GM18951 (cell line): ENCODE measurements at regions not wholly inside any gene's neighbourhood (a gene's known extent, or its start where the extent isn't known, plus 50 kb on each side); places are given as distances from the start of the nearest gene placed in this dataset.

Experiments
- POLR2A ChIP-seq: IDR thresholded peaks from 4 replicates; pipeline ENCODE4 v1.6.1; 2011; ENCODE audit warnings: mild to moderate bottlenecking; ENCODE audit not compliant: insufficient read length, insufficient read depth; ENCODE audit errors: extremely low read depth
- in situ Hi-C: fragments of 300-500 bp; cut with MboI; formaldehyde crosslinking; loops from one replicate; pipeline ENCODE4 v1.12.0; 2022; ENCODE audit warnings: low sequenced_read_pairs, mixed read lengths, inconsistent platforms; ENCODE audit not compliant: unreplicated experiment

DNA sequence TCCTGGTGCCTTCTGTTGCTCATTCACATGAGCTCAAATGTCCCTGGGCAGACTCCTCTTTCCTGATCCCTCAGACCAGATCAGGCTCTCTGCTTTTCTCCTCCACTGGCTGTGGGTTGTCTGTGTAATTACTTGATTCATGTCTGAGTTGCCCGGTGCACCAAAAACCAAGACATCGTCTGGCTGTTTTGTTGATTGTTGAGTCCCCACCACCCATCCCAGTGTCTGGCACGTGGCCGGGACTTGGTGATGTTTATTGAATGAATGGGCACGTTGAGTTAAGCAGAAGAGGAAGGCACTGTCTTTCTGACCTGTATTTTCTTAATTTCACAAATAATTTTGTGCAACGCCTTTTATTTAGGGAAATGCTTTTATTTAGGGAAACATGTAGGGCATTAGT lies 499.1 kb upstream of the HS6ST1 start:
- no peak for TF ChIP-seq POLR2A
- in situ Hi-C loops: no loop called here

DNA sequence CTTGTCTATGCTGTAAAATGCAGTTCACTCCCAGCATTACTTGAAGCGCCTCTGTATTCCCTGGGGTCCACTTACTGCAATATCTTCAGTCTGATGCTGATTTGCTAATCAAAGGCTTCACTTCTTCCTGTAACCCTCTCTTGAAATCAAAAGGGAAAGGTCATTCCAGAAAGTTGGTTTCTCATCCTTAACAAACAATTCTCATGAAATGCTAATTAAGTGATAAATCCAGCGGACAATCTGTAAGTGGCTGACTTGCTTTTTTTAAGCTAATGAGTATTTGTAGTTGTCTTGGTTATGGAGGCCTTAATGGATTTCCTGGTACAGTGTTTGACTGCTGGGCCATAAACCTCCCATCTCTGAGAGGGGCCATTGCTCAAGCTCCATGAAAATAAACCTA lies 499.6 kb upstream of the HS6ST1 start:
- in situ Hi-C loops: no loop called here
- no peak for TF ChIP-seq POLR2A

DNA sequence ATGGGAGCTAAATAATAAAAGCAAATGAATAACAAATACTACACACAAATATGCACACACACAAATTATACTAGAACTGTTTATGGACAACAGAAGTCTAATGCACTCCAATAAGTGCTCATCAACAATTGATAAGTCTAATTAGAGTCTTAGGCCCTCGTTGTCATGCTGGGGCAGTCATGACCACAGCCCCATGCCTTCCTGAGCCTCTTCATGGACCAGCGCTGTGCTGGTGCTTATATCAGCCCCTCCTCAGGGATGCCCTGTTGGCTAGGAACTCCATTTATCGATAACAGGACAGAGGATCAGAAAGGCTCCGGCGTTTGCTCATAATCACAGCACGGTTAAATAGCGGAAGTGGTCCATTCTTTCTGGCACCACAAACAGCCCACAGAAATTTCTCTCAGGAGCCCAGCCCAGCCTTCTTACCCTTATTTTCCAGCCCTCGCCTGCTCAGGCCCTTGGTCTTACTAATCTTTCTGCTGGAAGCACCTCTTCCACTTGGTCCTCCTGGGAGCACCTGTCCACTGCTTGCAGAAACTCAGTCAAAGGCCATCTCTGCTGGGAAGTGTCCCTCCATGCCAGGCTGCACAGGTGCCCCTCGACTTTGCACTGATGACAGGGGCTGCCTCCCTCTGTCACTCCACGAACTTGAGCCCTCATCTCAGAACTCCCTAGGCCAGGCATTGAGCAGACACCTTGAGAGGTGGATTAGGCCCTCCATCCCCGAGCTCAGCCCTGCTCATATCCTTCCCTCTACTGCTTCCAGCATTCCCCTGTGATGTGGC lies 500.2 kb upstream of the HS6ST1 start:
- in situ Hi-C loops: no loop called here
- no peak for TF ChIP-seq POLR2A

DNA sequence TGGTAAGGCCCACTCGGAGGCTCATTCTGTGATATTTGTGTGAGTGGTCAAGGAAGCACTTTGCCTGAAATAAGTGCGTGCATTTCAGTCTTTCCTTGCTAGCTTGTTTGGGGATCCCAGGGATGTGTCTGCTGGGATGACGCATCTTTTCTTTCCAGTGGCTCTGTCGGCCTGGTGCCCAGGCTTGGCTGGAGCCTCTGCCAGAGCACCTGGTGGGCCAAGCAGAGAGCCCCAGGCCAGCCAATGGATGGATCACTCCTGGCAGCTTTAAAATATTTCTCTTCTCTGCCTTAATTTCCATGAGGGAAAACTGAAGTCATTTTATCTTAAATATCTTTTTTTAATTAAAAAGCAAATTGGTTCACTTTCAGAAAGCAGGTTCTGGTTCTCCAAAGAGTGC lies 501.8 kb upstream of the HS6ST1 start:
- no peak for TF ChIP-seq POLR2A
- in situ Hi-C loops: no loop called here

DNA sequence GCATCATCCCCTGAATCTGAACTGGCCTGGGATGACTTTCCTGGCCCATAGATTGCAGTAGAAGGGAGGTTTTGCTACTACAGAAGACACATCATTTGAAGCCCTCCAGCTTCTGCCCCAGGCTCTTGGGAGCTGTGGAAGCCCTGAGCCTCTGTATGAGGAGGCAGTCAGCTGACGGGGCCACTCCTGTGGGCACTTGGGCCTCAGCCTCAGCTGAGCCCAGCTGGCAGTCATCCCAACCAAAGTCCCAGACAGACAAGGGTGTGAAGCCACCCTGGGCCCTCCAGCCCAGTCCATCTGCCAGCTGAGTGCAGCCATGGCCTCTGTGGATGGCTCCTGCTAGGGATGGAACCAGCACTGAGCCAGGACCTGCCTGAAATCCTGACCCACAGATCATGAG lies 502.3 kb upstream of the HS6ST1 start:
- no peak for TF ChIP-seq POLR2A
- in situ Hi-C loops: no loop called here

DNA sequence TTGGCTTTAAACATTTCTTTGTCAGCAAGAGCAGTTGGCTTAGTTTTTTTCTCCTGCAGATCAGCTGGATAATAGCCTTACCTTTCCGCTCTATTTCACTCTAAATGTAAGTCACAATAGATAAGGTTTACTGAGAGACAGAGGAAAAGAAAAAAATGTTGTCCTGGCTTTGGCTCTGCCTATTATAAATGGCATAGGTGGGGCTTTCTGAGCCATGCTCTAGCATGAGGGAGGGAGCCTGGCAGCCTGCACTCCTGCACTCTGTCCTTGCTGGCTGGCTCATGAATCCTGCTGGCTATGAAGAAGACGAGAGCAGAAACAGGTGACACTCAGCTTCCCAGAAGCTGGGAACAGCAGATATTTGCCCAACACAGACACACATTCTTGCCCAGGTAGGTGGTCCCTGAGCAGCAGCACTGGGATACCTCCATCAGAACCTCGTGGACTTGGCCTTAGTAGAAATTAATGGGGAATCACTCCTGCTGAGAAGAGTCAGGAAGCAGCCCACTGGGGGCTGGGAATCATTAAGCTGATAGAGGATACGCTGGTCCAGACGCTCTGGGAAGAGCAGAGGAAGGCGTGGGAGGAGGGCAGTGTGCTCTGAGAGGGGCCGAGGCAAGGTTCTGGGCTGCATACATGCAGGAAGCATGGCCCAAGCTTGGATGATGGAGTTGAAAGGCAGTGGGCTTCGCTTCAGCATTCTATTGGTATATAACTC lies 514.4 kb upstream of the HS6ST1 start:
- TF ChIP-seq POLR2A: no peak
- in situ Hi-C loops: no loop called here

DNA sequence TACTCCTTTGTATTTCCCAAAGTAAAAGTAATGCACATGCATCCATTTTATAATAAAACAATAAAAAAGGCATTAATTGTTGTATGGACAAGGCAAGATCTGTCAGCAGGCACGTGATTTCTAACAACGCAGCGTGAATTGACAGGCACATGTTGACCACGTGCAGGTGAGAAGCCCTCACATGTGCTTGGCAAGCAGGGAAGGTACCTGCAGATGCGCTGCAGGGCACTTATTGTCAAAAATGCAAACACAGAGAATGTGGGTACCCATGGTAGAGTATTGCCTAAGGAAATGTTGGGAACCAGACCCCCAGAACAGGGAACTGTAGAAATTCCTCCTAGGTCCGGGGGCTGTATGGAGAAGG lies 515.0 kb upstream of the HS6ST1 start:
- no peak for TF ChIP-seq POLR2A
- in situ Hi-C loops: no loop called here

DNA sequence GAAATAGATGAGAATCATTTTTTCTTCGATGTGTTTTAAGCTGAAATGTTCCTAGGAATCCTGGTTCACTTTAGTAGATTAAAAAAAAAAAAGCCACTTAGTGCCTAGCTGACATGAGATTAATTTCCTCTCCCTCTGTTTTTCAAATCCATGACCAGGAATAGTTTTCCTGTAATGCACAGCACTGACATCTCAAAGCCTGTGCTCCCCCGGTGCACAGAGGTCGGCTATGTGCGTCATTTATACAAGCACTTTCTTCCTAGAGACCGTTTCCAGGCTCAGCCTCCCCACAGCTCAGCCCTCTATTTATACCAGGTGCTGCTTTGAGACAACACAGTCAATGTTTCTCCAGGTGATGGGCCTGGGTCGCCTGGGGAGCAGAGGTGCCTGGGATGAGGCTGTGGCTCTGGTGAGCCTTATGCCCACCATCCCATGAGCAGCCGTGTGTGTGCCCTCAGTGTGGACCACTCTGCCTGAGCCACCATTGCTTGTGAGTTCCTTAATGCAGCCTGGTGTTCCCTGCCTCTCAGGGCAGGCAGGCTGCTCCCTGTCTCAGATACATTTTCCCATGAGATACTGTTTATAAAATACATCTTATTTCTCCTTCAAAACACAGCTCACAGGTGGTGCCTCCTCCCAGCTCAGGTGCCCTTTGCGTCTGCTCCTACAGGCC lies 515.7 kb upstream of the HS6ST1 start:
- TF ChIP-seq POLR2A: no peak
- in situ Hi-C loops: no loop called here

DNA sequence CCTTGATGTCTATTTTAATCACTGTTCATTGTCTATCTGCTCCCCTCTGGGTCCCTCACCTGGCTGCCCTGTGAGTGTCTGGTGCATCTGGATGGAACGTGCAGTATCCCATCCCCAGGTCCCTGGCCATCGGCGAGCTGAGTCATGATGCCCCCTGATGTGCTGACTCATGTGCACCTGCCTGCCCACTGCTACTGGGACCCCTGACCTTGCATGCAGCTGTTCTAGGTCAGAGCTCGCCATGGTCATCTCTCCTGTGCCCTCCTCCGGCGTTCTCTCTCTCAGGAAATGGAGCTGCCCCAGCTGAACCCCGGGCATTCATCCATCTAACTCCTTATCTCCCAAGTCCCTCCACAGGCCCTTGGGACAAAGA lies 516.2 kb upstream of the HS6ST1 start:
- in situ Hi-C loops: no loop called here

DNA sequence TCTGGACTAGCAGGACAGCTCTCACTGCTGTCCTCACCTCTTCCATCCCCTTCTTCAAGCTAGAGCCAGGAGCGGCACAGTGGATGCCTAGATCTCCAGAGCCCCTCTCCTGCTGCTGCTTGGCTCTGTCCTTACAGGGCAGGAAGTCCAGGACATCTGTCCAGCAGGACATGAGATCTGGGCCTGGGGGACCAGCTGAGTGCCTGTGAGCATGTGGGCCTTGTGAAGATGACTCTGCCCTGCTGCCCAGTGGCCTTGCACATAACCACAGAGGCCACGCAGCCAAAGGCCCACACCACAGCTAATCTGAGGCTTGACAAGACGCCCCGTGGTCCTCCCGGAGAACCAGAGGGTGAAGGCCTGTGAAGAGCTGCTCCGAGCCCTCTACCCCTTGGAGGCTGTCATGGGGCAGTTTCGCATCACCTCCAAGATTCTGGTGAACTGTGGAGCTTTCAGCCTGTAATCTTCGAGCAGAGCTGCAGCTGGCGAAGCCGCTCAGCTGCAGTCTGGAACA lies 516.7 kb upstream of the HS6ST1 start:
- no peak for TF ChIP-seq POLR2A
- in situ Hi-C loops: no loop called here

More for the DNA sequence above, 516.2 kb upstream of the HS6ST1 start:
- TF ChIP-seq POLR2A: no peak

DNA sequence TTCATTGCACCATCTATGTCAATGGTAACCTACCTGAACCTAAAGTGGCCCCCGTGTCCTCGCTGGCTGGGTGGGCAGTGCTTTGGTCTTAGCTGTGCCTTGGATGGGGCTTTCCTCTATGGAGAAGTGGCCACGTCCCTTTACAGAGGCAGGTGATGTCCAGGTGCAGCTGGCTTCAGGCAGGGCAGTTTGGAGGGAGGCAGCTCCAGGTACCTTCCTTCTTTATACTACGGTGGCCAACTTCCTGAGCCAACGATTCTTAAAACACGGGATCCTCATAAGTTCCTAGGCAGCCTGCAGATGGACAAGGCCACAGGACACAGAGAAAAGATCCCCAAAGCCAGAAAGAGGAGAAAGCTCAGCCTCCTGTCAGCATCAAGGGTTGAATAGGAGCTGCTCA lies 517.3 kb upstream of the HS6ST1 start:
- no peak for TF ChIP-seq POLR2A
- in situ Hi-C loops: no loop called here

DNA sequence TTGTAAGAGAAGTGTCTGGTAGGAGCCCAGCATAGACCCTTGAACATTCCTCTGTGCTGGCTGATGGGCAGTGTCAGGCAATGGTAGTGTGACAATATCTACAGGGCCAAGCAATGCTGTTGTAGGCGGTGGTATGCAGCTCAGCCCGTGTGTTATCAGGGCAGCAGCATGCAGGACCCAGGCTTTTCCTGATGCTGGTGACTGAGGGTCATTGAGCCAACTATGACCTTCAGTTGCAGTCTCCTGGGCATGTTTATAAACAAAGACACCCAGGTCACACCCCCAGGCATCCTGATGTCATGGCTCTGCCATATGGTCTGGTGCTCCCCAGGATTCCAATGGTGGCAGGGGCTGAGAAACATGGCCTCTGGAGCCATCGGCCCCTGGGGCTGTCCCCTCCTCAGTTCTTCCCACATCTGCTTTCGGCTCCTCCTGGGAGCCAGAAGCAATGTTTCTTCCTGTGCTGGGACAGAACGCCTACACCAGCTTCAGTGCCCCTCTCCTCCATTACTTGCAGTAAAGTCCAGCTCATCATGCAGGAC lies 518.0 kb upstream of the HS6ST1 start:
- in situ Hi-C loops: no loop called here
- TF ChIP-seq POLR2A: no peak

DNA sequence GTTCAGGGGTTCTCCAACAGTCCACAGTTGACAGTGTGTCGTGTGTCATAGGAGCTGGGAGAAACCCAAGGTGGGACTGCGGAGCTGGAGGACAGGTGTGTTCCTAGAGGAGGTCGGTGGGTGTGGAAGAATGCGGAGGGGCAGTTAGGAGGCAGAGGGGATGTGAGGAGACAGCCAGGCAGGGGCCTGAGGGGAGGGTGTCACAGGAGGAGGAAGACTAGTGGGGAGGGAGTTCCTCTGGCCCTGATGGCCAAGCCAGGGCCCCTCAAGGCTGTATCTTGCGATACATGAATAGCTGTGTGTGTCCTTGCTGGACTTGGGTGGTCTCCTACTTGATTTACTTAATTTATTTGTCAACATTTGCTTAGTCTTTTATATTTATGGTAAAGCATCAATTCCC lies 519.6 kb upstream of the HS6ST1 start:
- in situ Hi-C loops: no loop called here

DNA sequence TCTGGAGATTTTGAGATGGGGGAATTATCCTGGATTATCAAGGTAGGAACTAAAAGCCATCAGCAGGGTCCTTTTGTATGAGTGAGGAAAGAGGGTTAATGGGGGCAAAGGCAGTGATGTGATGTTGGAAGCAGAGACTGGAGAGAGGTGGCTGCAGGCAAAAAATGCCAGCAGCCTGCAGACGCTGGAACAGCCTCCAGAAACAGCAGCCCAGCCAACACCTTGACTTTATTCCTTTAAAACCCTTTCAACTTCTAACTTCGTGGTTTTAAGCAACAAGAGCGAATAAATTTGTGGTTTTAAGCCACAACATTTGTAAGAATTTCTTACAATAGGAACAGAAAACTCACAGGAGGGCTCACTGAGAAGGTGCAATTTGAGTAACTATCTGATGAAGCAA lies 523.1 kb upstream of the HS6ST1 start:
- no peak for TF ChIP-seq POLR2A
- in situ Hi-C loops: no loop called here

More for the DNA sequence above, 519.6 kb upstream of the HS6ST1 start:
- TF ChIP-seq POLR2A: no peak

DNA sequence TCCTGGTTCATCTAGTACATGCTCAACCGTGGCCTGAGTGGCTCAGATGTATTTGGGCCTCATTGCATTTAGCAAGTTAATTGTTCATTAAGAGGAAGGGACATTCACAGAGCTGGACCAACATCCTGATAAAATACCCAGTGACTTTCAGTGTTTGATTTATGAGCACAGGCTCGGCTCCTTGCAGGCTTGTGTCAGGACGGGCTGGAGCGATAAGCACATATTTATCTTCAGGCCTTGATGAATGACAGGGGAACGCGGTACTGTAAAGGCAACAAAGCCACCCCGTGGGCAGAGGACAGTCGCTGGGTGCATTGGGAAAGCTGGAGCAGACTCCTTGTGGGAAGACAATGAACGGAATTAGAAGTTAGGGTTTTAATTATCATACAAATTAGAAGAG lies 548.6 kb upstream of the HS6ST1 start:
- TF ChIP-seq POLR2A: no peak
- in situ Hi-C loops: no loop called here
